ENCODE measurements at regions not wholly inside any gene's neighbourhood (a gene's known extent, or its start where the extent isn't known, plus 50 kb on each side); places are given as distances from the start of the nearest gene placed in this dataset.

GRCh38 chr1:99533909-99534637, 111.8 kb upstream of the PALMD start:
- DNase-seq (no peak), ATAC-seq (no peak)
- H3K9me3 Mint-ChIP-seq (ENCODE audit: insufficient read depth): no peaks in the 10 kb centered on the region
- no peak overlapping the region for H3K4me3 Mint-ChIP-seq
- no peaks in the 10 kb centered on the region for H3K27me3 Mint-ChIP-seq (ENCODE audit: low read depth)
- CTCF ChIA-PET: interaction anchor here (1.1 kb wide), 1 partner anchor 348 kb away, joined by 3 read pairs; no protein-coding TSS in a partner anchor
- no peaks in the 10 kb centered on the region for H3K4me1 Mint-ChIP-seq (ENCODE audit: low read depth)
- H3K27ac Mint-ChIP-seq: no peak overlapping the region
- no peaks in the 10 kb centered on the region for H3K36me3 Mint-ChIP-seq (ENCODE audit: low read depth)
- POLR2A ChIA-PET: no interaction called here

GRCh38 chr1:99534638-99534930, 111.3 kb upstream of the PALMD start:
- no peaks in the 10 kb centered on the region for H3K9me3 Mint-ChIP-seq (ENCODE audit: insufficient read depth)
- no peaks in the 10 kb centered on the region for H3K4me1 Mint-ChIP-seq (ENCODE audit: low read depth)
- DNase-seq: no peak
- ATAC-seq: no peak
- no peaks in the 10 kb centered on the region for H3K36me3 Mint-ChIP-seq (ENCODE audit: low read depth)
- no peaks in the 10 kb centered on the region for H3K27me3 Mint-ChIP-seq (ENCODE audit: low read depth)
- H3K27ac Mint-ChIP-seq: no peak overlapping the region
- H3K4me3 Mint-ChIP-seq: no peak overlapping the region
- ChIA-PET CTCF (interaction anchor here (1.1 kb wide), 1 partner anchor 349 kb away, joined by 3 read pairs; no protein-coding TSS in a partner anchor), POLR2A (no interaction called here)

- no peak overlapping the region for H3K4me3 Mint-ChIP-seq
- CTCF ChIA-PET: no interaction called here
- H3K9me3 Mint-ChIP-seq (ENCODE audit: insufficient read depth): no peaks in the 10 kb centered on the region
- H3K4me1 Mint-ChIP-seq (ENCODE audit: low read depth): no peaks in the 10 kb centered on the region
- no peak overlapping the region for H3K27ac Mint-ChIP-seq
- POLR2A ChIA-PET: interaction anchor here (0.6 kb wide), 1 partner anchor 344 kb away, joined by 4 read pairs; no protein-coding TSS in a partner anchor
- no peaks in the 10 kb centered on the region for H3K36me3 Mint-ChIP-seq (ENCODE audit: low read depth)
- DNase-seq (no peak), ATAC-seq (no peak)
- H3K27me3 Mint-ChIP-seq (ENCODE audit: low read depth): no peaks in the 10 kb centered on the region
Measured at GRCh38 chr1:99535470-99536164, 110.3 kb upstream of the PALMD start.

- H3K27me3 Mint-ChIP-seq (ENCODE audit: low read depth): no peaks in the 10 kb centered on the region
- H3K27ac Mint-ChIP-seq: no peak overlapping the region
- H3K9me3 Mint-ChIP-seq (ENCODE audit: insufficient read depth): no peaks in the 10 kb centered on the region
- POLR2A ChIA-PET: no interaction called here
- H3K36me3 Mint-ChIP-seq (ENCODE audit: low read depth): no peaks in the 10 kb centered on the region
- H3K4me1 Mint-ChIP-seq (ENCODE audit: low read depth): no peaks in the 10 kb centered on the region
- CTCF ChIA-PET: no interaction called here
- ATAC-seq: no peak
- no peak for DNase-seq
- H3K4me3 Mint-ChIP-seq: no peak overlapping the region
Measured at GRCh38 chr1:99537886-99538617, 107.9 kb upstream of the PALMD start.

- ChIA-PET POLR2A (no interaction called here), CTCF (no interaction called here)
- Mint-ChIP-seq H3K36me3 (ENCODE audit: low read depth) (no peaks in the 10 kb centered on the region), H3K27me3 (ENCODE audit: low read depth) (no peaks in the 10 kb centered on the region), H3K9me3 (ENCODE audit: insufficient read depth) (no peaks in the 10 kb centered on the region), H3K4me1 (ENCODE audit: low read depth) (no peaks in the 10 kb centered on the region), H3K27ac (no peak overlapping the region), H3K4me3 (no peak overlapping the region)
- ATAC-seq: no peak
- DNase-seq: no peak
Measured at GRCh38 chr1:99538618-99538956, 107.3 kb upstream of the PALMD start.

- no peak overlapping the region for H3K27ac Mint-ChIP-seq
- POLR2A ChIA-PET: no interaction called here
- DNase-seq: no peak
- H3K27me3 Mint-ChIP-seq (ENCODE audit: low read depth): no peaks in the 10 kb centered on the region
- CTCF ChIA-PET: no interaction called here
- H3K36me3 Mint-ChIP-seq (ENCODE audit: low read depth): no peaks in the 10 kb centered on the region
- no peak for ATAC-seq
- H3K9me3 Mint-ChIP-seq (ENCODE audit: insufficient read depth): no peaks in the 10 kb centered on the region
- no peaks in the 10 kb centered on the region for H3K4me1 Mint-ChIP-seq (ENCODE audit: low read depth)
- no peak overlapping the region for H3K4me3 Mint-ChIP-seq
Measured at GRCh38 chr1:99539131-99539530, 106.8 kb upstream of the PALMD start.

- DNase-seq: no peak
- H3K4me3 Mint-ChIP-seq: no peak overlapping the region
- POLR2A ChIA-PET: no interaction called here
- no peak for ATAC-seq
- H3K27me3 Mint-ChIP-seq (ENCODE audit: low read depth): no peaks in the 10 kb centered on the region
- no peaks in the 10 kb centered on the region for H3K4me1 Mint-ChIP-seq (ENCODE audit: low read depth)
- no peak overlapping the region for H3K27ac Mint-ChIP-seq
- no peaks in the 10 kb centered on the region for H3K36me3 Mint-ChIP-seq (ENCODE audit: low read depth)
- H3K9me3 Mint-ChIP-seq (ENCODE audit: insufficient read depth): no peaks in the 10 kb centered on the region
- CTCF ChIA-PET: no interaction called here
Measured at GRCh38 chr1:99540744-99541143, 105.2 kb upstream of the PALMD start.

GRCh38 chr1:99544328-99544727, 101.6 kb upstream of the PALMD start:
- Mint-ChIP-seq H3K4me1 (ENCODE audit: low read depth) (no peaks in the 10 kb centered on the region), H3K36me3 (ENCODE audit: low read depth) (no peaks in the 10 kb centered on the region), H3K27ac (no peak overlapping the region), H3K4me3 (no peak overlapping the region), H3K27me3 (ENCODE audit: low read depth) (no peaks in the 10 kb centered on the region), H3K9me3 (ENCODE audit: insufficient read depth) (no peaks in the 10 kb centered on the region)
- ChIA-PET POLR2A (no interaction called here), CTCF (no interaction called here)
- no peak for ATAC-seq
- DNase-seq: no peak

- no peak for DNase-seq
- no peak overlapping the region for H3K4me3 Mint-ChIP-seq
- no peaks in the 10 kb centered on the region for H3K4me1 Mint-ChIP-seq (ENCODE audit: low read depth)
- H3K27me3 Mint-ChIP-seq (ENCODE audit: low read depth): peaks cover 2% of the 10 kb centered on the region
- no peak overlapping the region for H3K27ac Mint-ChIP-seq
- ATAC-seq: no peak
- no peaks in the 10 kb centered on the region for H3K9me3 Mint-ChIP-seq (ENCODE audit: insufficient read depth)
- ChIA-PET POLR2A (no interaction called here), CTCF (no interaction called here)
- no peaks in the 10 kb centered on the region for H3K36me3 Mint-ChIP-seq (ENCODE audit: low read depth)
Measured at GRCh38 chr1:99546432-99547416, 99.2 kb upstream of the PALMD start.

GRCh38 chr1:99548943-99549605, 96.8 kb upstream of the PALMD start:
- Mint-ChIP-seq H3K27ac (no peak overlapping the region), H3K4me3 (no peak overlapping the region), H3K4me1 (ENCODE audit: low read depth) (no peaks in the 10 kb centered on the region), H3K36me3 (ENCODE audit: low read depth) (no peaks in the 10 kb centered on the region), H3K9me3 (ENCODE audit: insufficient read depth) (no peaks in the 10 kb centered on the region), H3K27me3 (ENCODE audit: low read depth) (peaks cover 5% of the 10 kb centered on the region)
- ChIA-PET CTCF (no interaction called here), POLR2A (no interaction called here)
- ATAC-seq (no peak), DNase-seq (no peak)

GRCh38 chr1:99550198-99550597, 95.7 kb upstream of the PALMD start:
- Mint-ChIP-seq H3K27ac (no peak overlapping the region), H3K4me3 (no peak overlapping the region), H3K36me3 (ENCODE audit: low read depth) (no peaks in the 10 kb centered on the region), H3K4me1 (ENCODE audit: low read depth) (no peaks in the 10 kb centered on the region), H3K9me3 (ENCODE audit: insufficient read depth) (no peaks in the 10 kb centered on the region), H3K27me3 (ENCODE audit: low read depth) (peaks cover 5% of the 10 kb centered on the region)
- no peak for ATAC-seq
- ChIA-PET POLR2A (no interaction called here), CTCF (no interaction called here)
- DNase-seq: no peak

All from activated CD8-positive, alpha-beta T cell treated with anti-CD3 and anti-CD28 coated beads, Interleukin-2, amount 10 ng/mL, durations not matched to agents 7 days and 5 days (primary cell).